Activated CD8-positive, alpha-beta memory T cell treated with anti-CD3 and anti-CD28 coated beads, Interleukin-2, amount 10 ng/mL, durations not matched to agents 7 days and 5 days (primary cell): ENCODE measurements at regions not wholly inside any gene's neighbourhood (a gene's known extent, or its start where the extent isn't known, plus 50 kb on each side); places are given as distances from the start of the nearest gene placed in this dataset.

Experiments
- ATAC-seq: fragments of 150-1000 bp; cut with Tn5 transposase; one replicate; pipeline ENCODE4 v1.10.0; 2021; ENCODE audit warnings: moderate library complexity
- CTCF ChIA-PET: fragments of 350-600 bp; sonication (Branson Sonifier 250); formaldehyde crosslinking; loops from one replicate; lab custom pipeline; 2021; ENCODE audit warnings: antibody characterized with exemption; lab: Charles Lee
- DNase-seq: peaks from one replicate; pipeline ENCODE4 v3.0.0-alpha.2; 2020
- H3K27ac Mint-ChIP-seq: one replicate; pipeline ENCODE4 v1.8.0; 2021; ENCODE audit warnings: mild to moderate bottlenecking, mixed read lengths
- H3K27me3 Mint-ChIP-seq: one replicate; pipeline ENCODE4 v1.8.0; 2021; ENCODE audit warnings: mixed read lengths
- H3K36me3 Mint-ChIP-seq: one replicate; pipeline ENCODE4 v1.8.0; 2021; ENCODE audit warnings: mild to moderate bottlenecking, mixed read lengths
- H3K4me1 Mint-ChIP-seq: one replicate; pipeline ENCODE4 v1.8.0; 2021; ENCODE audit warnings: mixed read lengths
- H3K4me3 Mint-ChIP-seq: one replicate; pipeline ENCODE4 v1.8.0; 2021; ENCODE audit warnings: mild to moderate bottlenecking, moderate library complexity, mixed read lengths
- H3K9me3 Mint-ChIP-seq: one replicate; pipeline ENCODE4 v1.8.0; 2022; ENCODE audit warnings: low read depth, mixed read lengths

DNA sequence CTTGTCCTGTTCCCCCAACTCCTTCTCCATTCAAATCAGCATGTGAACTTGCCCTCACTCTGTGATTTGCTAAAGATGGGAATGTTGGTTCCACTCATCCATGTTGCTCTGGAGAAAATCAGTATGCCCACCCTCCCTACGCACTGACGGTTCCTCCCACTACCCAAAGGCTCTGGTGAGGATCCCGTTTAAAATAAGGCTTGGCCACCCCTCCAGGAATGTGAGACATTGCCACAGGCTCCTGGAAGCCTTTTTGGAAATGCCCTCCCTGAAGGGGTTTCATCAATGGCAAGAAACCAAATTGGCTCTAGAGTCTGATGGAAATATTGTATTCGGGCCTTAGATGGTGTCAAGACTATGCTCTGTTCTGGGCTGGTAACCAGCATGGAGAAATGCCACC, 187.3 kb downstream of the USP12 start:
- no peaks in the 10 kb centered on the region for H3K9me3 Mint-ChIP-seq

DNA sequence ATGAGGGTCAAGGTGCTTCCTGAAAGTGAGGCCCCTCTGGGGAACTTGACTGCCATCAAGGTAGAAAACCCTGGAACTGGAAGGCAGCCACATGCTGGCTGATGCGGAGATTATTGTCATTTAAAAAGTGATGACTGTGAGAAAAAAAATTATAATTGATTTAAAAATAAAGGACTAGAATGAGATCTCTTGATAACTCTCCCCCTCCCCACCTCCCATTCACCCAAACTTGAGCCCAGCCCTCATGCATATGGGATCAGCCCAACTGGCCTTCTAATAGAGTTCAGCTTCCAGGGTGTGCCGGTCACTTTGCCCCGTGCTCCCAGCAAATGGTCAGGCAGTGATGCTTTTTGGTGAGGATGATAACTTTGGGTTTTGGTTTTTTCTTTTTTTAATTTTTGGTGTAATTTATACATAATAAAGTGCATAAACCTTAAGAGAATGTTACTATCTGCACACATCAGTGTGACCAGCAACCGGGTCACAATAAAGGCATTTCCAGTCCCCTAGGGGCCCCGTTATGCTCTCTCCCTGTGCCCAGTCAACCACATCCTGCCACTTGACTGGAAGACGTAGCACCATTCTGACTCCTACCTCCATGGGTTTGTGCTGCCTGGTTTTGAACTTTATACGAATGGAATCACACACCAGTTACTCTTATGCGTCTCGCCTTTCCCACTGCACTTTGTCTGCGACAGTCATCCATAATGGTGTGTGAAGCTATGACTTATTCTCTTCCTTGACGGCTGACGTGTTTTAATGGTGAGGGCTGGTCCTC, 187.9 kb downstream of the USP12 start:
- ATAC-seq: peak; percentile 44
- H3K36me3 Mint-ChIP-seq: no peaks in the 10 kb centered on the region

More for the DNA sequence above, 187.3 kb downstream of the USP12 start:
- Mint-ChIP-seq H3K36me3 (no peaks in the 10 kb centered on the region), H3K4me1 (peaks cover 21% of the 10 kb centered on the region), H3K27me3 (peaks cover 23% of the 10 kb centered on the region), H3K27ac (no peak overlapping the region), H3K4me3 (no peak overlapping the region)
- no peak for ATAC-seq
- no peak for DNase-seq
- CTCF ChIA-PET: interaction anchor here (0.9 to 11.6 kb wide), 19 partner anchors 8 to 842 kb away, joined by 3 to 195 read pairs (median 8); partner anchors contain the start of gene RASL11A

DNA sequence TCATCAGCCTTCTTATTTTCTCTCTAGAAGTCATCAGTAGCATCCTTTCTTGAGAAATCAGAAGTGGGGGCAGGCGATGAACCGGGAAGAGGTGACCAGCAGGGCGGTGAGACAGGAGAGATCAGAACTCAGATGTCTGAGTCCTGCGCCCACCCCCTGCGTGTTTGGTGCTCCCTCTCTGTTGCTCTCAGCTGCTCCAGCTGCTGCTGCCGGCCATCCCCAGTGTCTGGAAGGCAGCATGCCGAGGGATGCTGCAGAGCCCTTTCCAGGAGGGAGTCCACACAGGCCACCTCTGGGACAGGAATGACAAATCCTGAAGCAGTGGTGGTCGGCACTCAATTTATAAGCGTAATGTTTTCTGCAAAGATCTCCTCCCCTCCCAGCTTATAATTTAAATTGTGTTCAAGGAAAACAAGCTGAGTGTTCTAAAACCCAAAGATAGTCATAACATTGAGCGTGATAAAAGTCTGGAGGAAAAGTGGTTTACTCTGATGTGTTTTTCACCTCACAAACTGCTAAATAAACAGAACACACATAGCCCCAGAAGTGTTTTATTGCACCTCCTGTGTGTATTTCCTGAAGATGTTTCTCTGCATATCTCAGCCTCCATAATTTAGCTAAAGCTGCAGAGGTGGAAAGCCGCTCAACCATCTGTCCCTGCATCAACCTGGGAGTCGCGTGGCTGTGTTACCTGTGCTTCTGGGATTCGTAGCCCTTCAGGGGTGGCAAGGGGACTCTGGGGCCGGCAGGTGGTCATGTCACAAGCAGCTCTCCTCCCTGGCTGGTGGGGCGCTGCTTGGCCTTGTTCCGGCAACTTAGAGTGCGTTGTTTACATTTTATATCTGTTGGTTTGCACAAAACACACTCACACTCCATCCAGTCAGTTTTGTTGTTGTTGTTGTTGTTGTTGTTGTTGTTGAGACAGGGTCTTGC, 191.2 kb downstream of the USP12 start:
- Mint-ChIP-seq H3K4me3 (no peak overlapping the region), H3K27ac (no peak overlapping the region), H3K9me3 (no peaks in the 10 kb centered on the region), H3K27me3 (peaks cover 13% of the 10 kb centered on the region), H3K4me1 (peaks cover 22% of the 10 kb centered on the region), H3K36me3 (no peaks in the 10 kb centered on the region)
- no peak for DNase-seq
- no peak for ATAC-seq
- CTCF ChIA-PET: interaction anchor here (1.0 to 11.6 kb wide), 3 partner anchors 304 to 553 kb away, joined by 3 to 195 read pairs (median 3); no protein-coding TSS in a partner anchor

More for the DNA sequence above, 187.9 kb downstream of the USP12 start:
- CTCF ChIA-PET: interaction anchor here (0.5 to 11.6 kb wide), 10 partner anchors 12 to 843 kb away, joined by 3 to 195 read pairs (median 4); no protein-coding TSS in a partner anchor
- no peaks in the 10 kb centered on the region for H3K9me3 Mint-ChIP-seq
- no peak overlapping the region for H3K27ac Mint-ChIP-seq
- DNase-seq: peak; percentile 52
- peaks cover 21% of the 10 kb centered on the region for H3K4me1 Mint-ChIP-seq
- peaks cover 19% of the 10 kb centered on the region for H3K27me3 Mint-ChIP-seq
- no peak overlapping the region for H3K4me3 Mint-ChIP-seq

DNA sequence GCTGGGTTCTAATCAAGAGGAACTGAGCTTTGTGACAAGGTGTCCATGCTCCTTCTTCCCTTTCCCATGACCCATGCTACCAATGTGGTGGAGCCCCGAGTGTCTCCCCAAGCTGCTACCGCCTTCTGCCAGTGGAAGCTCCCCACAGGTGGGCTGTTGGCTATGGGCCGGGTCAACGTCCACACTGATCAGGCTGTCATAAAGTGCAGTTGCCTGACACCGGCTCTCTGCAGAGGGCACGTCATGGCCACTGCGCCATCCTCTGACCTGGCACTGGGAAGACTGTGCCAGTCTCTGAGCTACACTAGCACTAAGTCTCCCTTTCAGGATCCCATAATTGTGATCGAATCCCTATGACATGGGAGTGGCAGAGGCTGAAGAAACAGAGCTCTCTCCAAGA, 192.3 kb downstream of the USP12 start:
- DNase-seq: no peak
- H3K4me3 Mint-ChIP-seq: no peak overlapping the region

DNA sequence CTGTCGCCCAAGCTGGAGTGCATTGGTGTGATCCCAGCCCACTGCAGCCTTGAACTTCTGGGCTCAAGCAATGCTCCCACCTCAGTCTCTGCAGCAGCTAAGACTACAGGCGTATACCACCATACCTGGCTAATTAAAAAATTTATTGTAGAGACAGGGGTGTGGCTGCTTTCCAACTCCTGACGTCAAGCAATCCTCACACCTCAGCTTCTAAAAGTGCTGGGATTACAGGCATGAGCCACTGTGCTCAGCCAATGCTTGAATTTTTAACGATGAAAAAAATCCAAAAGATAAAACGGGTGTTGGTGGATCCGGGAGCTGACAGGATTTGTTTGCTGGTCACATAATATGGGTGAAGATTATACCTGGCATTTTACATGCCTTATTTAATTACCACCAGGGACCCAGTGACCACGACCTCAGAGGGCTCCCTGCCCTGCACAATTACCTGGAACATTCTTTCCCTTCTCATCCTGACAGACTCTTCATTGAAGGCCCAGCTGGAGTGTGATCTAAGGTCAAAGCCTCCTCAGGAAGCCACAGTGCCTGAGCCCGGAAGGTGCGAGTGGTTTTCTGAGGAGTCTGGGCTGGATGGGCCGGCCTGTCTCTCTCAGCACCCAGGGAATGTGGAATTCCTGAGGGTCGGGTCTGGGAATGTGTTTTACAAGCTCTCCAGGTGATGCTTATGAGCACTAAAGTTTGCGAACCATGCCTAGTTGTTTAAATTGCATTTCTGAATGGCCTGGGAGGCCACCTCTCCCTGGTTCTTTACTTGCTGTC, 193.3 kb downstream of the USP12 start:
- Mint-ChIP-seq H3K27ac (no peak overlapping the region), H3K4me1 (peaks cover 10% of the 10 kb centered on the region), H3K9me3 (peaks cover 1% of the 10 kb centered on the region), H3K4me3 (no peak overlapping the region), H3K36me3 (no peaks in the 10 kb centered on the region), H3K27me3 (peaks cover 16% of the 10 kb centered on the region)
- ATAC-seq (no peak), DNase-seq (no peak)
- CTCF ChIA-PET: interaction anchor here (1.0 to 1.6 kb wide), 2 partner anchors 306 to 381 kb away, joined by 3 to 4 read pairs; no protein-coding TSS in a partner anchor

More for the DNA sequence above, 192.3 kb downstream of the USP12 start:
- CTCF ChIA-PET: interaction anchor here (1.0 to 11.6 kb wide), 2 partner anchors 305 to 383 kb away, joined by 3 to 195 read pairs; no protein-coding TSS in a partner anchor
- peaks cover 18% of the 10 kb centered on the region for H3K4me1 Mint-ChIP-seq
- H3K27me3 Mint-ChIP-seq: peaks cover 14% of the 10 kb centered on the region
- H3K9me3 Mint-ChIP-seq: no peaks in the 10 kb centered on the region
- no peak for ATAC-seq
- no peaks in the 10 kb centered on the region for H3K36me3 Mint-ChIP-seq
- no peak overlapping the region for H3K27ac Mint-ChIP-seq

DNA sequence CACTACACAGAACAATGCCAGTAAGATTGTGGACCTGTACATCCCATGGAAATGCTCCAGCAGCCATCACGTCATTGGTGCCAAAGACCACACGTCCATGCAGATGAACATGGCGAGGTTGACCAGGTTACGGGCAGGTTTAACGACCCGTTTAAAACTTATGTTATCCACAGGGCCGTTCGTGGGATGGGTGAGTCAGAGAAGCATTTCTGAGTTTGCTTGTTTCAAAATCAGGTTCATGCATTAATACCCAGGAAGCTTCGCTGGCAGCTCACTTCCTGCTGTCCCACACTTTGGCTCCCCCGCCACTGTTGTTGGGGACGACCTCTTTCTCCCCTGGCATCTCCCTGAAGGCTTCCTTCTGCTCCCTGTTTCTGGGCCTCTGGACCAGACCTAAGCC, 194.1 kb downstream of the USP12 start:
- peaks cover 1% of the 10 kb centered on the region for H3K36me3 Mint-ChIP-seq
- CTCF ChIA-PET: interaction anchor here (1.6 to 1.9 kb wide), 2 partner anchors 8 to 382 kb away, joined by 4 to 7 read pairs; no protein-coding TSS in a partner anchor
- DNase-seq: no peak
- no peak for ATAC-seq
- no peak overlapping the region for H3K27ac Mint-ChIP-seq
- H3K4me3 Mint-ChIP-seq: no peak overlapping the region
- peaks cover 6% of the 10 kb centered on the region for H3K4me1 Mint-ChIP-seq
- peaks cover 16% of the 10 kb centered on the region for H3K27me3 Mint-ChIP-seq
- peaks cover 4% of the 10 kb centered on the region for H3K9me3 Mint-ChIP-seq

DNA sequence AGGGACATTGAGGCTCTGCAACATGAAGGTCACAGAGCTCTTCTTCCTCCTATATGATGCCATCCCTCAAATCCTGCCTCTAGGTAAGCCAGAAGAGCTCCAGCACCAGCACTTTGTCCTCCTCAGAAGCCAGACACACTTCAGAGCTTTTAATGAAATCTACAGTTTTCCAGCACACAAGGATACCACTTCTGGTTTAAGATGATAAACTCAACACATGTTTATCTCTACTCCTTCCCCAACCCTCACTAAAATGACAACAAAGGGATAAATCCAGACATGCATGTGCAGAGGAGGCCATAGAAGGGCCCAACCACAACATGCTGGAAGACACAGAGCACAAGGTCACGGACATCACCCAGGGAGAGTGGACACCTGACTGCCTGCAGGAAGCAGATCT, 195.3 kb downstream of the USP12 start:
- Mint-ChIP-seq H3K4me3 (no peak overlapping the region), H3K27me3 (peaks cover 16% of the 10 kb centered on the region), H3K36me3 (peaks cover 1% of the 10 kb centered on the region), H3K9me3 (peaks cover 4% of the 10 kb centered on the region), H3K4me1 (peaks cover 7% of the 10 kb centered on the region), H3K27ac (no peak overlapping the region)
- DNase-seq (no peak), ATAC-seq (no peak)
- CTCF ChIA-PET: interaction anchor here (0.6 to 1.9 kb wide), 2 partner anchors 9 to 385 kb away, joined by 3 to 7 read pairs; no protein-coding TSS in a partner anchor

DNA sequence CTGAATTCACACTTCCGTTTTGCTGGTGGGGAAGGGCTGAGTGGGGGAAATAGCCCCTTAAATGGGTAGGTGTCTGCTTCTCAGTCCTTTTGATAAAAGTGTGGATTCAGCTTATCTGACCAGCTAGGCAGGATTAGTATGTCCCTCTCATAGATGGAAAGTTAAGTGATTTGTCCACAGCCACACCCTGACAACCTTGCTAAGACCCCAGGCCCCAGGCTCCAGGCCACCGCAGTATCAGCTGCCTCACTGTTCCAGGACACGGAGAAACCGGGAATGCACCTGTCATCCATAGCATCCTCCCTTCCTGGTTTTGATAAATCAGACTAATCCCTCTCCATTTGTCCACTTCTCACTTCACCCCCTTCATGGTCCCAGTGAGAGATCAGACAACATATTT, 197.7 kb downstream of the USP12 start:
- H3K4me1 Mint-ChIP-seq: peaks cover 7% of the 10 kb centered on the region
- peaks cover 1% of the 10 kb centered on the region for H3K36me3 Mint-ChIP-seq
- ATAC-seq: no peak
- no peak for DNase-seq
- H3K9me3 Mint-ChIP-seq: peaks cover 4% of the 10 kb centered on the region
- H3K27ac Mint-ChIP-seq: no peak overlapping the region
- CTCF ChIA-PET: no interaction called here
- H3K4me3 Mint-ChIP-seq: no peak overlapping the region
- H3K27me3 Mint-ChIP-seq: peaks cover 6% of the 10 kb centered on the region

DNA sequence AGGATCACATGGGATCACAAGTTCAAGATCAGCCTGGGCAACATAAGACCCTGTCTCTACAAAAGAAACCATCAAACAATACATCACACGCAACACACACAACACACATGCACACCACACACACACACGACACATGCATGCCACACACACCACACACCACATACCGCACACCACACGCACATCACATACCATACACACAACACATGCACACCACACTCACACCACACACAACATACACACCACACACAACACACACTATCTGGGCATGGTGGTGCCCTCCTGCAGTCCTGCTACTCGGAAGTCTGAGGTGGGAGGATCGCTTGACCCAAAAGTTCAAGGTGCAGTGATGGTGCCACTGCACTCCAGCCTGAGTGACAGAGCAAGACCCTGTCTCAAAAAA, 198.3 kb downstream of the USP12 start:
- no peak for ATAC-seq
- H3K9me3 Mint-ChIP-seq: peaks cover 4% of the 10 kb centered on the region
- peaks cover 7% of the 10 kb centered on the region for H3K4me1 Mint-ChIP-seq
- H3K36me3 Mint-ChIP-seq: peaks cover 1% of the 10 kb centered on the region
- CTCF ChIA-PET: interaction anchor here (1.3 to 1.6 kb wide), 2 partner anchors 298 to 676 kb away, joined by 3 to 4 read pairs; no protein-coding TSS in a partner anchor
- no peak for DNase-seq
- peak overlapping the region; percentile 0 for H3K27ac Mint-ChIP-seq
- peaks cover 6% of the 10 kb centered on the region for H3K27me3 Mint-ChIP-seq
- no peak overlapping the region for H3K4me3 Mint-ChIP-seq

DNA sequence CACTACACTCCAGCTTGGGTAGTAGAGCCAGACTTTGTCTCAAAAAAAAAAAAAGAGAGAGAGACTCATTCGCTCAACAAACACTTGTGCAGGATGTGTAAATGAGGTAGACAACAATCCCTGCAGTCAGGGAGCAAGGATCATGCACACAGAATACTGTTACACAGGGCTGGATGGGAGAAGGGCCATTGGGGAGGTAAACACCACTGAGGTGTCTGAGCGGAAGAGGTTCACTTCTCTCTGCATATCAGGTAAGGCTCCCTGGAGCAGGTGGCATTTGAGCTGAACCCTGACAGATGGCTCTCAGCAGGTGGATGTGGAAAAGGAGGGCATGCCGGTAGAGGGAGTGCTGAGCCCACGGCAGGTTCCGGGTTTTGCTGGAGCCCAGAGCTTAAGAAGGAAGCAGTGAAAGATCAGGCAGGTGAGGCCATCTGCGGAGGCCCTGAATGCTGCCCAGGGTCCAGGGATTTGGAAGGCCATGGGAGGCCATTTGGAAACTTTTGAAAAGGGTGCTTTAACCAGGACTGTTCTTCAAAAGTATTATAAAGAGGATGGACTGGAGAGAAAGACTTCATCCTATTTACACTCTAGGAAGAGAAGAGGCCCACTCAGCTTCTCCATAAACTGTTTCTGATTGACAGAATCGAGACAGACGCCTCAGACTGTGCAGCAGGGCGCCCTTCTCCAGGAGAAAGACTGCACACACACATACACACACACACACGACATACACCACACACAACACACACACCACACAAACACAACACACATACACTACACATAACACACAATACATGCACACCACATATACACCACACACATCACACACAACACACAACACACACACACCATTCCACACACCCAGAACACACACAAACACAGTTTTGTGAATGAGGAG, 199.4 kb downstream of the USP12 start:
- Mint-ChIP-seq H3K27me3 (peaks cover 3% of the 10 kb centered on the region), H3K27ac (no peak overlapping the region), H3K9me3 (peaks cover 4% of the 10 kb centered on the region), H3K4me3 (no peak overlapping the region), H3K4me1 (peaks cover 5% of the 10 kb centered on the region), H3K36me3 (peaks cover 1% of the 10 kb centered on the region)
- CTCF ChIA-PET: interaction anchor here (0.9 to 2.9 kb wide), 15 partner anchors 11 to 677 kb away, joined by 3 to 17 read pairs (median 4); no protein-coding TSS in a partner anchor
- DNase-seq (peak; percentile 57), ATAC-seq (peak; percentile 78)

DNA sequence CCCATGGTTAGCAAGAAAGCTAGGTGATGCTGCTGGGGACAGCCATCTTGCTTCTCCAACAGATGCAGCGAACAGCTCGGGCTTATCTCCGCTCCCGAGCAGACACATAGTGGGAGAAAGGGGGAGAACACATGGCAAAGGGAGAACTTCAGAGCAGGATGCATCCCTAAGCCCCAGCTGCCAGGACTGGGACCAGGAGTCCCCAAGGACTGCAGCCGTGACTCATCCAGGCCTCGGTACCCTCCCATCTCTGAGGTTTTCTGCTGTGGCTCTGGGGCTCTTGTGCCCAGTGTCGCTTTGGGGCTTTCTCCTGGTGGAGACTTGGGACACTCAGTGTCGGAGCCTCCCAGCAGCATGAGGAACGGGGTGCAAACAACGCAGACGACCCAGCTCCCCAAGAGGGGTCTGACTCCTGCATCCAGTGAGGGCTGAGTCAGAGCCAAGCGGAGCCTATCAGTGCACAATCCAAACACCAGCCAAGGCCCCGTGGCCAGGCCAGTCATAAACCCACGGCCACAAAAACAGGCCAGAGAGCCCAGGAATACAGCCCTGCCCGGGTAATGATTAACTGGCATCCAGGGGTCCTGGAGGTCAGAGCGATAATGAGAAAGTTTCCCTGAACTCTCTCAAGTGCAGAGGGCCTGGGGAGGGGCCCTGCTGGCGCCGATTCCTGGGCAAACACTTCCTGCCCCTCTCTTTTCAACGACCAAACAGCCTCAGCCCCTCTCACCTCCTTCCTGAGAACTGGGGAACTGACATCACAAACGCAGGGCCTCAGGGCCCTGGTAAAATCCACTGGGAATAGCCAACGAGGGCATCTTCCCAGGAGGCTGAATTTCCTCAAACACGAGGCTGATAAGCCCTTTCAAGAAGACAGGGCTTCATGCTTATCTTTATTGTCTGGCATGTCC, 202.9 kb downstream of the USP12 start:
- DNase-seq: no peak
- Mint-ChIP-seq H3K36me3 (peaks cover 1% of the 10 kb centered on the region), H3K9me3 (peaks cover 4% of the 10 kb centered on the region), H3K4me3 (no peak overlapping the region), H3K27ac (no peak overlapping the region), H3K27me3 (peaks cover 2% of the 10 kb centered on the region), H3K4me1 (peaks cover 5% of the 10 kb centered on the region)
- CTCF ChIA-PET: no interaction called here
- ATAC-seq: no peak
